ENCODE measurements at regions not wholly inside any gene's neighbourhood (a gene's known extent, or its start where the extent isn't known, plus 50 kb on each side); places are given as distances from the start of the nearest gene placed in this dataset.

DNA sequence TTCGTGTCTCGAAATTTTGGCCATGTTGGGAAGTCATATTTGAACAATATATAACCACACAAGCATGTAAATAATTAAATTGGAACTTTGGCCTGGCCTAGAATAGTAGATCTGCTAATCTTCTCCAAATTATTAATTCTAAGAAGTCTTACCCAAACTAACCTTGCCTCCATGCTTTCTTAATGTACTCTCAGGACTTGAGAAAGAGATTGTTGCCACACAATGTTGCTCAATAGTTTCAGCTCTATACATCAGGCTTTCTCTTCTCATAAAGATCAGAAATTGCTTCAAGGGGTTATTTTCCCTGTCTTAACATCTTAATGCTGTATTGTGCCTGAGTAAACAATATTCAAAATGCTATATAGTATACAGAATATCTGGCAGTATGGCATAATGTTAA, 202.7 kb upstream of the LRIG1 start:
- Histone ChIP-seq H3K9ac (ENCODE audit: low read depth, low read length) (no peak overlapping the region), H3K4me1 (ENCODE audit: insufficient read depth, low read length) (no peaks in the 10 kb centered on the region), H3K36me3 (ENCODE audit: insufficient read depth, low read depth, low read length) (no peaks in the 10 kb centered on the region), H3K27me3 (ENCODE audit: insufficient read depth, low read length) (no peaks in the 10 kb centered on the region), H3K27ac (ENCODE audit: low read length) (no peak overlapping the region), H3K9me3 (ENCODE audit: insufficient read depth, low read depth, low read length) (no peaks in the 10 kb centered on the region), H3K4me3 (ENCODE audit: low read length) (no peak overlapping the region)

DNA sequence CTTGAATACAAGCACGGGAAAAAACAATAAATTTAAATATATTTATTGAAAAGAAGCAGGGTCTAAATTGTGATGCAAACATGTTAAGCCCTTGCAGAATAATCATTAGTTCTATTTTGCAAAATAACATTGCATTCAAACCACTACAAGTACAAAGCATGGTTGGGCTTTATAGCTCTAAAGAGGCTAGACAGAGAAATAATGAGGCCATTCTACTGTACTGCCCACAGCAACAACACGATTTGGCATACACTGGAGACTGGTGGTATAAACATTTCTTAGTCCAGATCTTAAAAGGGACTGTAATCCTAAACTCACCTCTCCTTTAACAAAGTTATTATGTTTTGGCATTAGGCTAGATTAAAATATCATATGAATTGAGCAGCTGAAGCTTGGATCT, 204.3 kb upstream of the LRIG1 start:
- H3K27ac ChIP-seq (ENCODE audit: low read length), result no peak overlapping the region
- no peaks in the 10 kb centered on the region for H3K9me3 ChIP-seq (ENCODE audit: insufficient read depth, low read depth, low read length)
- no peak overlapping the region for H3K4me3 ChIP-seq (ENCODE audit: low read length)
- H3K4me1 ChIP-seq (ENCODE audit: insufficient read depth, low read length), result no peaks in the 10 kb centered on the region
- H3K36me3 ChIP-seq (ENCODE audit: insufficient read depth, low read depth, low read length), result no peaks in the 10 kb centered on the region
- no peaks in the 10 kb centered on the region for H3K27me3 ChIP-seq (ENCODE audit: insufficient read depth, low read length)
- no peak overlapping the region for H3K9ac ChIP-seq (ENCODE audit: low read depth, low read length)

- H3K4me1 ChIP-seq (ENCODE audit: insufficient read depth, low read length), result no peaks in the 10 kb centered on the region
- no peak overlapping the region for H3K4me3 ChIP-seq (ENCODE audit: low read length)
- no peaks in the 10 kb centered on the region for H3K9me3 ChIP-seq (ENCODE audit: insufficient read depth, low read depth, low read length)
- H3K36me3 ChIP-seq (ENCODE audit: insufficient read depth, low read depth, low read length), result no peaks in the 10 kb centered on the region
- no peaks in the 10 kb centered on the region for H3K27me3 ChIP-seq (ENCODE audit: insufficient read depth, low read length)
- H3K9ac ChIP-seq (ENCODE audit: low read depth, low read length), result no peak overlapping the region
- no peak overlapping the region for H3K27ac ChIP-seq (ENCODE audit: low read length)
These were observed 206.1 kb upstream of the LRIG1 start for GRCh38 chr3:66706890-66707289.

GRCh38 chr3:66709532-66709931, 208.7 kb upstream of the LRIG1 start:
- Histone ChIP-seq H3K4me3 (ENCODE audit: low read length) (no peak overlapping the region), H3K9ac (ENCODE audit: low read depth, low read length) (no peak overlapping the region), H3K27ac (ENCODE audit: low read length) (no peak overlapping the region), H3K4me1 (ENCODE audit: insufficient read depth, low read length) (peaks cover 8% of the 10 kb centered on the region), H3K27me3 (ENCODE audit: insufficient read depth, low read length) (no peaks in the 10 kb centered on the region), H3K36me3 (ENCODE audit: insufficient read depth, low read depth, low read length) (no peaks in the 10 kb centered on the region), H3K9me3 (ENCODE audit: insufficient read depth, low read depth, low read length) (no peaks in the 10 kb centered on the region)

GRCh38 chr3:66712210-66712609, 211.4 kb upstream of the LRIG1 start:
- Histone ChIP-seq H3K27me3 (ENCODE audit: insufficient read depth, low read length) (no peaks in the 10 kb centered on the region), H3K4me3 (ENCODE audit: low read length) (no peak overlapping the region), H3K27ac (ENCODE audit: low read length) (no peak overlapping the region), H3K4me1 (ENCODE audit: insufficient read depth, low read length) (peaks cover 8% of the 10 kb centered on the region), H3K9ac (ENCODE audit: low read depth, low read length) (no peak overlapping the region), H3K9me3 (ENCODE audit: insufficient read depth, low read depth, low read length) (no peaks in the 10 kb centered on the region), H3K36me3 (ENCODE audit: insufficient read depth, low read depth, low read length) (no peaks in the 10 kb centered on the region)

- H3K4me3 ChIP-seq (ENCODE audit: low read length), result no peak overlapping the region
- H3K27me3 ChIP-seq (ENCODE audit: insufficient read depth, low read length), result no peaks in the 10 kb centered on the region
- H3K4me1 ChIP-seq (ENCODE audit: insufficient read depth, low read length), result peaks cover 8% of the 10 kb centered on the region
- H3K36me3 ChIP-seq (ENCODE audit: insufficient read depth, low read depth, low read length), result no peaks in the 10 kb centered on the region
- no peak overlapping the region for H3K9ac ChIP-seq (ENCODE audit: low read depth, low read length)
- H3K9me3 ChIP-seq (ENCODE audit: insufficient read depth, low read depth, low read length), result no peaks in the 10 kb centered on the region
- no peak overlapping the region for H3K27ac ChIP-seq (ENCODE audit: low read length)
These were observed 213.1 kb upstream of the LRIG1 start for GRCh38 chr3:66713921-66714320.

- Histone ChIP-seq H3K4me1 (ENCODE audit: insufficient read depth, low read length) (peaks cover 8% of the 10 kb centered on the region), H3K9me3 (ENCODE audit: insufficient read depth, low read depth, low read length) (no peaks in the 10 kb centered on the region), H3K36me3 (ENCODE audit: insufficient read depth, low read depth, low read length) (no peaks in the 10 kb centered on the region), H3K27ac (ENCODE audit: low read length) (no peak overlapping the region), H3K27me3 (ENCODE audit: insufficient read depth, low read length) (no peaks in the 10 kb centered on the region), H3K9ac (ENCODE audit: low read depth, low read length) (no peak overlapping the region), H3K4me3 (ENCODE audit: low read length) (no peak overlapping the region)
These were observed 215.0 kb upstream of the LRIG1 start for GRCh38 chr3:66715806-66716205.

GRCh38 chr3:66717806-66718205, 217.0 kb upstream of the LRIG1 start:
- no peaks in the 10 kb centered on the region for H3K36me3 ChIP-seq (ENCODE audit: insufficient read depth, low read depth, low read length)
- H3K9ac ChIP-seq (ENCODE audit: low read depth, low read length), result no peak overlapping the region
- no peaks in the 10 kb centered on the region for H3K27me3 ChIP-seq (ENCODE audit: insufficient read depth, low read length)
- H3K27ac ChIP-seq (ENCODE audit: low read length), result no peak overlapping the region
- no peak overlapping the region for H3K4me3 ChIP-seq (ENCODE audit: low read length)
- H3K4me1 ChIP-seq (ENCODE audit: insufficient read depth, low read length), result peaks cover 4% of the 10 kb centered on the region; the same call in 1 of the 2 replicates
- no peaks in the 10 kb centered on the region for H3K9me3 ChIP-seq (ENCODE audit: insufficient read depth, low read depth, low read length)

- peaks cover 6% of the 10 kb centered on the region; the same call in 1 of the 2 replicates for H3K4me1 ChIP-seq (ENCODE audit: insufficient read depth, low read length)
- H3K4me3 ChIP-seq (ENCODE audit: low read length), result no peak overlapping the region
- H3K27ac ChIP-seq (ENCODE audit: low read length), result no peak overlapping the region
- H3K27me3 ChIP-seq (ENCODE audit: insufficient read depth, low read length), result no peaks in the 10 kb centered on the region
- no peaks in the 10 kb centered on the region for H3K9me3 ChIP-seq (ENCODE audit: insufficient read depth, low read depth, low read length)
- no peak overlapping the region for H3K9ac ChIP-seq (ENCODE audit: low read depth, low read length)
- no peaks in the 10 kb centered on the region for H3K36me3 ChIP-seq (ENCODE audit: insufficient read depth, low read depth, low read length)
These were observed 219.1 kb upstream of the LRIG1 start for GRCh38 chr3:66719796-66720356.

- Histone ChIP-seq H3K9ac (ENCODE audit: low read depth, low read length) (no peak overlapping the region), H3K27ac (ENCODE audit: low read length) (no peak overlapping the region), H3K9me3 (ENCODE audit: insufficient read depth, low read depth, low read length) (no peaks in the 10 kb centered on the region), H3K4me1 (ENCODE audit: insufficient read depth, low read length) (peaks cover 6% of the 10 kb centered on the region; the same call in 1 of the 2 replicates), H3K27me3 (ENCODE audit: insufficient read depth, low read length) (no peaks in the 10 kb centered on the region), H3K36me3 (ENCODE audit: insufficient read depth, low read depth, low read length) (no peaks in the 10 kb centered on the region), H3K4me3 (ENCODE audit: low read length) (no peak overlapping the region)
These were observed 219.7 kb upstream of the LRIG1 start for GRCh38 chr3:66720508-66720907.

DNA sequence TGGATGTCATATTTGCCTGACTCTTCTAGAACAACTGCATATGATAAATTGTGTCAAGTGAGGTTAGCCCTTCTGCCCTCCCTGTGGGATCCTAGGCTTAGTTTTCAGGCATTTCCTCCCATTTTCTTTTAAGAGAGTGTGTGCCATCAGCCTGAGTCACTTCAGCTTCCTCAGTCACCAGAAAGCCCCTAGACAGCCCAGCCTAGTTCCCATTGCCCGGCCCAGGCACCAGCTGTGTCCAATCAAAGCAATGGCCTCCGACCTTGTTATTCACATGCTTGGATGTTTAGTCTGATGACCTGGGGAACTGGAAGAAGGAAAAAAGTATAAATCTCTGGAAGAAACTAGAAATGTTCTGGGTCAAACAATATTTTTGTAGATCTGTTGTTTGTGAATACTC, 221.9 kb upstream of the LRIG1 start:
- no peaks in the 10 kb centered on the region for H3K27me3 ChIP-seq (ENCODE audit: insufficient read depth, low read length)

DNA sequence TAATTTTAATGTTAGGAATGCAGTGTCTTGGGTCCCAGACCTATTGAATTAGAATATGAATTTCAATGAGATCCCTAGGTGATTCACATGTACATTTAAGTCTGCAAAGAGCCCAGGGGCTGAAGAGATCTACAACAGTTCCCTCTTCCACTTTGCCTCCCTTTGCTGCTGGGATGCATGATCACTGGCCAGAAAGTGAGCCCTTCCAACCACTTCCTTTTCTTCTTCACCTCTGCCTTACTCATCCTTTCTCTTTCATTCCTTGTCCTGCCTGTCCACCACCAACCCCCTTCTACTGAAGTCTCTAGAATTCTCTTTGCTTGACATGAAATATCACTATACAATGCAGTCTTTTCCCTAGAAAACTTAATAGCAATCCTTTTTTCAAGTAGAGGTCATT, 222.4 kb upstream of the LRIG1 start:
- no peak overlapping the region for H3K9ac ChIP-seq (ENCODE audit: low read depth, low read length)
- no peak overlapping the region for H3K4me3 ChIP-seq (ENCODE audit: low read length)
- H3K4me1 ChIP-seq (ENCODE audit: insufficient read depth, low read length), result peaks cover 6% of the 10 kb centered on the region; the same call in 1 of the 2 replicates
- no peak overlapping the region for H3K27ac ChIP-seq (ENCODE audit: low read length)
- no peaks in the 10 kb centered on the region for H3K27me3 ChIP-seq (ENCODE audit: insufficient read depth, low read length)
- no peaks in the 10 kb centered on the region for H3K9me3 ChIP-seq (ENCODE audit: insufficient read depth, low read depth, low read length)
- no peaks in the 10 kb centered on the region for H3K36me3 ChIP-seq (ENCODE audit: insufficient read depth, low read depth, low read length)

More for the DNA sequence above, 221.9 kb upstream of the LRIG1 start:
- H3K4me3 ChIP-seq (ENCODE audit: low read length), result no peak overlapping the region
- H3K27ac ChIP-seq (ENCODE audit: low read length), result no peak overlapping the region
- peaks cover 6% of the 10 kb centered on the region; the same call in 1 of the 2 replicates for H3K4me1 ChIP-seq (ENCODE audit: insufficient read depth, low read length)
- H3K9me3 ChIP-seq (ENCODE audit: insufficient read depth, low read depth, low read length), result no peaks in the 10 kb centered on the region
- H3K36me3 ChIP-seq (ENCODE audit: insufficient read depth, low read depth, low read length), result no peaks in the 10 kb centered on the region
- no peak overlapping the region for H3K9ac ChIP-seq (ENCODE audit: low read depth, low read length)

Data from iPS-20b (cell line).